ENCODE measurements at regions not wholly inside any gene's neighbourhood (a gene's known extent, or its start where the extent isn't known, plus 50 kb on each side); places are given as distances from the start of the nearest gene placed in this dataset.

DNA sequence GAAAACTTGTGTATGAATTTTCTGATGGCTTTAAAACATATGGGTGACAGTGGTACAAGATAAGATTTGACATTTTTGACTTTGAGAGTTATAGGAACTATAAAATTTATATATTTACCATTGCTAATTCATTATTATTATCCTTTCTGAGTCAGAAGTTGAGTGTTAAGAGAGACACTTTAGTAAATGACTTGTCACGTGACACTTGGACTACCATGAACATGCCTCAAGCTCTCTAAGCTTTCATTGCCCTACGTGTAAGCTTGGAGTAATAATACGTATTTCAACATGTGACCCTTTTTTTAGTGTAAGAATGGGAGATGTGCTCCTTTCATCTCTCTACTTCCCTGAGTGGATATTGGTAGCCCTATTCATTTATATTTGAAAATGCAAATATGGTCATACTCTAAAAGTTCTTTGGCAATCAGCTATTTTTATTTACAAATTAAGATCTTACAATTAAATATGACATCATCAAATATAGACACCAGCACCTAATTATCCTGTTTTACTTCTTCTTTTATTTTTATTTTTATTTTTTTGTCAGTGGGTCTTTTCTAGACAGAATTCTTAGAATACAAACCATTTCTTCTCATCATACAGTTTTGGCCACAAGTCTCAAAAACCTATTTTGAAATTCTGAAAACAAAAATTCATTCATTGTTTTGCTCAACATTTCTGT, 837.0 kb downstream of the PDHA2 start:
- H3K4me2 ChIP-seq (ENCODE audit: low read length) = no peak overlapping the region
- H2AK5ac ChIP-seq (ENCODE audit: low read length) = no peak overlapping the region
- no peaks in the 10 kb centered on the region for H3K9me3 ChIP-seq (ENCODE audit: insufficient read depth, low read depth, low read length)
- no peak overlapping the region for H3K18ac ChIP-seq (ENCODE audit: low read length)
- no peak overlapping the region for H3K27ac ChIP-seq (ENCODE audit: low read depth, low read length)
- H3K9ac ChIP-seq (ENCODE audit: low read length) = no peak overlapping the region
- H3K27me3 ChIP-seq (ENCODE audit: insufficient read depth, low read length) = no peaks in the 10 kb centered on the region
- no CpG with 5 or more reads among the region's 3 CpGs for WGBS (ENCODE audit: extremely low coverage, insufficient coverage, insufficient read length)
- H3K4me1 ChIP-seq (ENCODE audit: control insufficient read depth in 1 of 2, insufficient read depth in 2 of 2, low read length in 2 of 2) = no peaks in the 10 kb centered on the region
- H2BK12ac ChIP-seq (ENCODE audit: low read length) = no peak overlapping the region
- H4K91ac ChIP-seq (ENCODE audit: low read depth, low read length) = no peak overlapping the region
- H4K8ac ChIP-seq (ENCODE audit: low read depth, low read length) = no peak overlapping the region
- no peak overlapping the region for H3K14ac ChIP-seq (ENCODE audit: low read length)
- H2BK5ac ChIP-seq (ENCODE audit: low read depth, low read length, poor library complexity) = no peak overlapping the region
- H3K4me3 ChIP-seq (ENCODE audit: low read depth, low read length) = no peak overlapping the region
- H3K79me1 ChIP-seq (ENCODE audit: low read length) = no peaks in the 10 kb centered on the region
- H3K79me2 ChIP-seq (ENCODE audit: control insufficient read depth, insufficient read depth, low read length, poor library complexity) = no peaks in the 10 kb centered on the region
- H2AFZ ChIP-seq (ENCODE audit: insufficient read depth, low read length, poor library complexity) = no peak overlapping the region
- H3K36me3 ChIP-seq (ENCODE audit: control insufficient read depth in 1 of 2, insufficient read depth in 2 of 2, low read length in 2 of 2) = no peaks in the 10 kb centered on the region
- no peak overlapping the region for H4K12ac ChIP-seq (ENCODE audit: low read depth, low read length)
- H3K23ac ChIP-seq (ENCODE audit: low read length) = no peak overlapping the region
- no peak for DNase-seq
- H3K4ac ChIP-seq (ENCODE audit: low read depth, low read length) = no peak overlapping the region
- H2BK120ac ChIP-seq (ENCODE audit: insufficient read depth, low read length, poor library complexity) = no peak overlapping the region

DNA sequence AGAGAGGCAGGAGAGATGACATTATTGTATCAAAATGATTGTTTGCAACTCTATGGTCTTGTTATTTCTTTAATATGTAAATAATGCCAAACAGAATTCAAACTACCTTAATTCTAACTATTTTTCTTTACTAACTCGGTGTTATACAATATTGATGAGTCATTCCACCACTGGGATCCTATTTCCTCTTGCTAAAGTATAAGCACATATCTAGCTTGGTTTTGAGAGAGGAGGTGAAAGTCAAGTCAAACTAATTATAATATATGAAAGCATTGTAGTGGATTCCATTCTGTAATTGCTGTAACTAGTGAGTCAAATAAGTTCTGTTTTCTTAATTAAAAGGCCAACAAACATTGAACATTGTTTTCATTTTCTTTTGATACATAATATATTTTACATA, 837.6 kb downstream of the PDHA2 start:
- Histone ChIP-seq H3K4me2 (ENCODE audit: low read length) (no peak overlapping the region), H4K91ac (ENCODE audit: low read depth, low read length) (no peak overlapping the region), H3K4me3 (ENCODE audit: low read depth, low read length) (no peak overlapping the region), H3K23ac (ENCODE audit: low read length) (no peak overlapping the region), H3K4me1 (ENCODE audit: control insufficient read depth in 1 of 2, insufficient read depth in 2 of 2, low read length in 2 of 2) (no peaks in the 10 kb centered on the region), H3K4ac (ENCODE audit: low read depth, low read length) (no peak overlapping the region), H4K8ac (ENCODE audit: low read depth, low read length) (no peak overlapping the region), H2BK120ac (ENCODE audit: insufficient read depth, low read length, poor library complexity) (no peak overlapping the region), H4K12ac (ENCODE audit: low read depth, low read length) (no peak overlapping the region), H2AK5ac (ENCODE audit: low read length) (no peak overlapping the region), H3K27me3 (ENCODE audit: insufficient read depth, low read length) (no peaks in the 10 kb centered on the region), H3K79me1 (ENCODE audit: low read length) (no peaks in the 10 kb centered on the region), H3K36me3 (ENCODE audit: control insufficient read depth in 1 of 2, insufficient read depth in 2 of 2, low read length in 2 of 2) (no peaks in the 10 kb centered on the region), H3K9ac (ENCODE audit: low read length) (no peak overlapping the region), H3K79me2 (ENCODE audit: control insufficient read depth, insufficient read depth, low read length, poor library complexity) (no peaks in the 10 kb centered on the region), H3K9me3 (ENCODE audit: insufficient read depth, low read depth, low read length) (no peaks in the 10 kb centered on the region), H3K14ac (ENCODE audit: low read length) (no peak overlapping the region), H3K27ac (ENCODE audit: low read depth, low read length) (no peak overlapping the region), H2BK5ac (ENCODE audit: low read depth, low read length, poor library complexity) (no peak overlapping the region), H2AFZ (ENCODE audit: insufficient read depth, low read length, poor library complexity) (no peak overlapping the region), H3K18ac (ENCODE audit: low read length) (no peak overlapping the region), H2BK12ac (ENCODE audit: low read length) (no peak overlapping the region)
- no CpG with 5 or more reads among the region's 1 CpG for WGBS (ENCODE audit: extremely low coverage, insufficient coverage, insufficient read length)
- no peak for DNase-seq

DNA sequence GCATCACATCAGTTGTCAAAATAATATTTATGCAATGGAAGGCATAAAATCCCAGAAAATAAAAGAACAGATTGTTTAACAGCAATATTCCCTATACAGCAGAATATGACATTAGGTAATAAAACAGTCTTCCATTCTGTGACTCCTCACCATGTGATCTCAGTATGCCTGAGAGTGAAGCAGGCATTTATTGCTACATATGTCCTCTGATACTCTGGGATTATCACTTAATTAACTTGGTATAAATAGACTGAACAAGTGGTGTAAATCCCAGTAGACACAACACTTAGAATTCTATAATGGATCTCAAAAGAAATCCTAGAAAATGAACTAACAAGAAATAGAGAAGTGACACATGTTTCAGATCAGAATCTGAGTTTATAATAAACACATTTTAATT, 841.3 kb downstream of the PDHA2 start:
- Histone ChIP-seq H3K4me1 (ENCODE audit: control insufficient read depth in 1 of 2, insufficient read depth in 2 of 2, low read length in 2 of 2) (no peaks in the 10 kb centered on the region), H2BK120ac (ENCODE audit: insufficient read depth, low read length, poor library complexity) (no peak overlapping the region), H4K12ac (ENCODE audit: low read depth, low read length) (no peak overlapping the region), H3K79me2 (ENCODE audit: control insufficient read depth, insufficient read depth, low read length, poor library complexity) (no peaks in the 10 kb centered on the region), H2BK12ac (ENCODE audit: low read length) (no peak overlapping the region), H3K4me2 (ENCODE audit: low read length) (no peak overlapping the region), H2BK5ac (ENCODE audit: low read depth, low read length, poor library complexity) (no peak overlapping the region), H3K9me3 (ENCODE audit: insufficient read depth, low read depth, low read length) (no peaks in the 10 kb centered on the region), H4K91ac (ENCODE audit: low read depth, low read length) (no peak overlapping the region), H4K8ac (ENCODE audit: low read depth, low read length) (no peak overlapping the region), H3K23ac (ENCODE audit: low read length) (no peak overlapping the region), H3K18ac (ENCODE audit: low read length) (no peak overlapping the region), H3K4me3 (ENCODE audit: low read depth, low read length) (no peak overlapping the region), H3K14ac (ENCODE audit: low read length) (no peak overlapping the region), H3K4ac (ENCODE audit: low read depth, low read length) (no peak overlapping the region), H2AFZ (ENCODE audit: insufficient read depth, low read length, poor library complexity) (no peak overlapping the region), H3K27me3 (ENCODE audit: insufficient read depth, low read length) (no peaks in the 10 kb centered on the region), H2AK5ac (ENCODE audit: low read length) (no peak overlapping the region), H3K27ac (ENCODE audit: low read depth, low read length) (no peak overlapping the region), H3K9ac (ENCODE audit: low read length) (no peak overlapping the region), H3K79me1 (ENCODE audit: low read length) (no peaks in the 10 kb centered on the region), H3K36me3 (ENCODE audit: control insufficient read depth in 1 of 2, insufficient read depth in 2 of 2, low read length in 2 of 2) (no peaks in the 10 kb centered on the region)
- DNase-seq = no peak

DNA sequence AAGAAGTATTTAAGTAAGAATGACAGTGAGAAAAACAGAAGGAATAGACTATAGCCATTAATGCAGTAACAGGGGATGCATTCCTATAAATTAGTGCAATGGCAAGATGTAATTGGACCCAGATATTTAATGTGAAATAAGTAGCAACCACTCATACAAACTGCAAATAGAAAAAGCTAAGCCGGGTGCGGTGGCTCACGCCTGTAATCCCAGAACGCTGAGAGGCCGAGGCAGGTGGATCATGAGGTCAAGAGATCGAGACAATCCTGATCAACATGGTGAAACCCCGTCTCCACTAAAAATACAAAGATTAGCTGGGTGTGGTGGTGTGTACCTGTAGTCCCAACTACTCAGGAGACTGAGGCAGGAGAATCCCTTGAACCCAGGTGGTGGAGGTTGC, 845.8 kb downstream of the PDHA2 start:
- Histone ChIP-seq H2BK120ac (ENCODE audit: insufficient read depth, low read length, poor library complexity) (no peak overlapping the region), H4K91ac (ENCODE audit: low read depth, low read length) (no peak overlapping the region), H4K8ac (ENCODE audit: low read depth, low read length) (no peak overlapping the region), H3K27me3 (ENCODE audit: insufficient read depth, low read length) (no peaks in the 10 kb centered on the region), H3K27ac (ENCODE audit: low read depth, low read length) (no peak overlapping the region), H3K4me3 (ENCODE audit: low read depth, low read length) (no peak overlapping the region), H2AFZ (ENCODE audit: insufficient read depth, low read length, poor library complexity) (no peak overlapping the region), H3K79me1 (ENCODE audit: low read length) (no peaks in the 10 kb centered on the region), H2AK5ac (ENCODE audit: low read length) (no peak overlapping the region), H3K9me3 (ENCODE audit: insufficient read depth, low read depth, low read length) (no peaks in the 10 kb centered on the region), H3K36me3 (ENCODE audit: control insufficient read depth in 1 of 2, insufficient read depth in 2 of 2, low read length in 2 of 2) (no peaks in the 10 kb centered on the region), H2BK12ac (ENCODE audit: low read length) (no peak overlapping the region), H3K4me2 (ENCODE audit: low read length) (no peak overlapping the region), H3K23ac (ENCODE audit: low read length) (no peak overlapping the region), H4K12ac (ENCODE audit: low read depth, low read length) (no peak overlapping the region), H3K18ac (ENCODE audit: low read length) (no peak overlapping the region), H2BK5ac (ENCODE audit: low read depth, low read length, poor library complexity) (no peak overlapping the region), H3K14ac (ENCODE audit: low read length) (no peak overlapping the region), H3K4ac (ENCODE audit: low read depth, low read length) (no peak overlapping the region), H3K79me2 (ENCODE audit: control insufficient read depth, insufficient read depth, low read length, poor library complexity) (no peaks in the 10 kb centered on the region), H3K9ac (ENCODE audit: low read length) (no peak overlapping the region), H3K4me1 (ENCODE audit: control insufficient read depth in 1 of 2, insufficient read depth in 2 of 2, low read length in 2 of 2) (no peaks in the 10 kb centered on the region)
- DNase-seq = no peak
- WGBS (ENCODE audit: extremely low coverage, insufficient coverage, insufficient read length) = no CpG with 5 or more reads among the region's 7 CpGs

Measured in trophoblast cell (in vitro differentiated cells and primary cell).